GM19438 (cell line): ENCODE measurements at regions not wholly inside any gene's neighbourhood (a gene's known extent, or its start where the extent isn't known, plus 50 kb on each side); places are given as distances from the start of the nearest gene placed in this dataset.
A peak's percentile ranks its signal among the peaks of the same experiment; 100 is the strongest.
"Not testable (repeated sequence)": the region's sequence is repeated elsewhere in the genome, so short reads cannot be mapped to it uniquely, and the experiment has no call there.

Experiments used
- ATAC-seq: cut with Tn5 transposase; IDR thresholded peaks from one replicate; pipeline ENCODE4 v1.9.1; 2021; ENCODE audit warnings: low read depth; ENCODE audit not compliant: unreplicated experiment

DNA sequence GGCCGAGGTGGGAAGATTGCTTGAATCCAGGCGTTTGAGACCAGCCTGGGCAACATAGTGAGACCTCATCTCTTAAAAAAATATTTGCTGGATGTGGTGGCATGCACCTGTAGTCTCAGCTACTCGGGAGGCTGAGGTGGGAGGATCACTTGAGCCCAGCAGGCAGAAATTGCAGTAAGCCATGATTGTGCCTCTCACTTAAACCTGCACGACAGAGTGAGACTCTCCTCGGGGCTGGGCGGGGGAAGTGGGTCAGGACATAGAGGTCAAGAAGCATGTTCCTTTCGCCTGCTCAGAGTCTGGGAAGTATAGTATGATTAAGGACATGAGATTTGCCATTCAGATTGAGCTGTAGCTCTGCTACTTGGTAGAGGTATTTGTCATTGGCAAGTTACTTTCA lies 52.3 kb downstream of the SEPTIN7 start:
- ATAC-seq = not testable (repeated sequence)

GRCh38 chr7:35854311-35854710 lies 53.5 kb downstream of the SEPTIN7 start:
- no peak for ATAC-seq

GRCh38 chr7:35856175-35856574 lies 55.3 kb downstream of the SEPTIN7 start:
- ATAC-seq = no peak

- no peak for ATAC-seq
Observed at GRCh38 chr7:35860664-35861063, 59.8 kb downstream of the SEPTIN7 start.

DNA sequence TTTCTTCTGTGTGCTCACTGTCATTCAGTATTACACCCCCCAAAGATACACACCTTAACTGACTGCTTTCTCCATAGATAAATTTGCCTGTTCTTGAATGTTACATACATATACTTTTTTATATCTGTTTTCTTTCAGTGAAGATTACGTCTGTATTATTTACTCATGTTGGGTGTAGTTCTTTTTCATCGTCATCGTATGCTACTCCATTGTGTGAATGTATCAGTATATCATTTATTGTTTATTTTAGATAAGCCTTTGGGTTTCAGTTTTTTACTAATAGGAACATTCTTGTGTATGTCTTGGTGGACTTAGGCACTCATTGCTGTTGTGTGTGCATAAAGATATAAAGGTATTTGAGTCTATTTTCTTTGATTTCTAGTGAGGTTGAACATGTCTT lies 64.4 kb downstream of the SEPTIN7 start:
- ATAC-seq = no peak

GRCh38 chr7:35866186-35866585 lies 65.3 kb downstream of the SEPTIN7 start:
- no peak for ATAC-seq

DNA sequence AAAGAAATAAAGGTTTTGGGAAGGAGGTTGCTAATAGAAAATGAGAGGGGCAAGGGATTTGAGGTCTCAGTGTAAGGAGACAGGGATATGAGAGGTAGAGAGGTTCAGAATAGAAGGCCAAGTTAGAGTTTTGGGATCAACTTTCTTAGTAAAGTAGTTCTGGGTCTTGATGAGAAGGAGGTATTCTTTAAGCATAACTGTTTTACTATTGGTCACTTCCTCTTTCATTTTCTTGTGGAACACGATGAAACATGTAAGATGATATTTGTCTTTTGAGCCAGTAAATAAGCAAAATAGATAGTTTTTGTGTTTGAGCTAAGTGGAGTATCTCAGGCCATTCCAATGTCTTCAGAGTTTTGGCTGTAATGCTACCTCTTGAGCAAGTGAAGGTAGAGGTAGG lies 68.3 kb downstream of the SEPTIN7 start:
- ATAC-seq = not testable (repeated sequence)

- ATAC-seq = no peak
Observed at GRCh38 chr7:35869810-35870209, 69.0 kb downstream of the SEPTIN7 start.

DNA sequence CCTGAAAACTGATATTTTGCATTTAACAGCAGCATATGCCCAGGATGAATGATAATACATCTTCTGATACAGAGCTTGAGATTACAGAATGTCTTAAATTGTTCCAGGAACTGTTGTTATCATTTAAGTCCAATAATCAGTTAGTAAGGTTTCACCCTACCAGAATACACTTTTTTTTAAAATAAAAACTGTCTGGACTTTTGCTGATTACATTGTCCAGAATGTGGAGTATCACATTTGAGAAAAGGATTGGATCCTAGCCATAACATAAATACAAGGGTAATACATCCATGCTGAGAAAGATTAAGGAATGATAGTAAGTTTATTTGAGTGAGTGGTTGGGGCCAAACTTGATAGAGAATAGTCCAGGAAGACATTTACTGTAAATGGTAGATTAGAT lies 71.0 kb downstream of the SEPTIN7 start:
- ATAC-seq = no peak

DNA sequence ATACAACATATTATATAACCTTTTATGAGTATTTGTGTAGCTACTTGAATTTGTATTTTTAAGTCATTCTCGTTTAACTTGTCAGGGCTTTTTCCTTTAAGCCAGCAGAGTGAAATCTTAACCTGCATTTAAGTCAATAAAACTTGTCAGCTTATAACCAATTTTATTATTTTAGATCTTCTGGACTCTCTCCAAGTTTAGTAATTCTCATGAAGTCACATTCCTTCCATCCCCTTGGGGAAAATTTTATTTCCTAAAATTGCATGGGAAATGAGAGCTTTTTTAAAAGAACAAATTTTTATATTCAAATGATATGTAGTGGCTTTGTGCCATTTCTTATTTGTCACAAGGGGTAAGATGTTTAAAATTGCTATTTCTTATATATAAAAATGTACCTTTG lies 74.0 kb downstream of the SEPTIN7 start:
- ATAC-seq = no peak

GRCh38 chr7:35875292-35875691 lies 74.4 kb downstream of the SEPTIN7 start:
- ATAC-seq = no peak

DNA sequence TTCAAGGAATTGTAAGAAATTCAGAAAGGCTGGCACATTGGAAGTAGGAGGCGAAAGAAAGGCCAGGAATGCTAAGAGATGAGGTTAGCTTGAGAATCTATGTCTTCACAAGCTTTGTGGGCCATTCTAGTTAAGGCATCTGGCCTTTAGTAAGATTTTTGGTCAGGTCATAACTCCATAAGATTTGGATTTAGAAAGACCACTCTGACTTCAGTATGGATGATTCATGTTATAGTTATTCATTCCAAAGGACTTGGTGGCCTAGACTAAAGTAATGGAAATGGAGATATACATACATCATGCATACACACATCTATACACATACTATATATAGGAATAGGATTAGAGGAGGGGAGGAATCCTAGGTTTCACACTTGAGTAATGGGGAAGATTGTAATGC lies 77.5 kb downstream of the SEPTIN7 start:
- ATAC-seq = no peak

DNA sequence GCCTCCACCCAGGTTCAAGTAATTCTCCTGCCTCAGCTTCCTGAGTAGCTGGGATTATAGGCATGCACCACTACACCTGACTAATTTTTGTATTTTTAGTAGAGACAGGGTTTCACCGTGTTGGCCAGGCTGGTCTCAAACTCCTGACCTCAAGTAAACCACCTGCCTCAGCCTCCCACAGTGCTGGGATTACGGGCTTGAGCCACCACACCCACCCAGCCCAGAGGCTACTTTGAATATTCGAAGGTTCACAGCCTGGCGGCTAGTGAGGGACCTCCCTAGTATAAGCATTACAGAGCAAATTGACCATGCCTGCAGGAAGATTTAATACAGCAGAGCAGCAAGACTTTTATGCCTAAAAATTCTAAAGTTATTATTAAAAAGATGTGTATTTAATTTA lies 86.6 kb downstream of the SEPTIN7 start:
- ATAC-seq = not testable (repeated sequence)

GRCh38 chr7:35889001-35889400 lies 88.1 kb downstream of the SEPTIN7 start:
- ATAC-seq = no peak

- ATAC-seq = no peak
Observed at GRCh38 chr7:35889870-35890269, 89.0 kb downstream of the SEPTIN7 start.

GRCh38 chr7:35891004-35891830 lies 90.4 kb downstream of the SEPTIN7 start:
- no peak for ATAC-seq

- ATAC-seq = no peak
Observed at GRCh38 chr7:35893649-35894048, 92.8 kb downstream of the SEPTIN7 start.

DNA sequence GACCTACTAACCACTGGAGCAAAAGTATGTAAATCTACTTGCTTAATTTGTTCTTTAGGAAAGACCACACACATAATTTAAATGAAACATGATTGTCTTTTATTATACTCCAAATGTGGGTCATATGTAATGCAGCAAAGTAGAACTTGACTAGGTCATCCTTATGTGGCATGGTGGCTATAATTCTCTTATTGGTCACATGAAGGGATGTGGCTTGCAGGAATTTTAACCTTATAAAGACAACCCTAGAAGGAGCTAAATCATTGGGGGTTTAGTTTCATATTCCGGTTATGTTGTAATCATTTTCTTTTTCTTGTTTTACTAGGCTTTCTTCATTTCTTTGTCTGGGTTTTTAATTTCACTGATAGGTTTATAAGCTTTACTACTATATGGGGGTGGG lies 93.9 kb downstream of the SEPTIN7 start:
- ATAC-seq = no peak

DNA sequence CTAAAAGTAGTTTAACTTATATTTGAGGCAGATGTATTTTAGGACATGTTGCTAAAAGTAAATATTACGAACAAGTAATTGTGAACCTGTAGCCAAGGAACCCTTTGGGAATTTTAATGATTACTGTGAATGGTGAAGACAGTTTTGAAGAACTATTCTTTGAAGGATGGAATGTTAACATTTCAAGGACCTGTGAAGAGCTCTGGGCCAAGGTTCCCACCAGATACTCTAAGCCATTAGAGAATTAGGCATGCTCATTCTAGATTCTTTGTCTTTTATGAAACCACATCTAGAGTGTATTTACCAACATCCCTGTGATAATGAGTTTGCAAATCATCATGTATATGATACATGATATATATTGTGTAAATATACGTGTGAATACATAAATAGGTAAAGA lies 99.8 kb downstream of the SEPTIN7 start:
- no peak for ATAC-seq

- ATAC-seq = no peak
Observed at GRCh38 chr7:35905555-35905954, 104.7 kb downstream of the SEPTIN7 start.

- peak; percentile 87 for ATAC-seq
Observed at GRCh38 chr7:35906191-35906908, 105.5 kb downstream of the SEPTIN7 start.
